ENCODE measurements at regions not wholly inside any gene's neighbourhood (a gene's known extent, or its start where the extent isn't known, plus 50 kb on each side); places are given as distances from the start of the nearest gene placed in this dataset.
"Not testable (repeated sequence)": the region's sequence is repeated elsewhere in the genome, so short reads cannot be mapped to it uniquely, and the experiment has no call there.

DNA sequence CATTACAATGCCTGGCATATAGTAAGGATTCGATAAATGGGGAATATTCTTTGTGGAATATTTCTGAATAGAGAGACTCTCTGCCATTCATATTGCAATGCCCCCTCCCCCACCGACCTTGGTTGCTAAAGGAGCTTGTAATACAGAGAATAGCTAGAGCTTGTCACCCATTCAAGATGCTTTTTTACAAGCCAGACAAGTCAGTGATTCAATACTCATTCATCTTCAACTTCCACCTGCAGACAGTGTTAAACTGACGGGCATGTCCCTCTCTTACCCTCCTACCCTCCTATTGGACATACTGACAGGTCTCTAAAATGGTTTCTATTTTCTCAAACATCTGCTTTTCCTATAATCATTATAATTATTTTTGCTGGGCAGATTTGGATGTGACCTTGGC is 257.4 kb downstream of the KCNJ2 start:
- in situ Hi-C loops (cut with HindIII; ENCODE audit: low sequenced_read_pairs): no loop called here

DNA sequence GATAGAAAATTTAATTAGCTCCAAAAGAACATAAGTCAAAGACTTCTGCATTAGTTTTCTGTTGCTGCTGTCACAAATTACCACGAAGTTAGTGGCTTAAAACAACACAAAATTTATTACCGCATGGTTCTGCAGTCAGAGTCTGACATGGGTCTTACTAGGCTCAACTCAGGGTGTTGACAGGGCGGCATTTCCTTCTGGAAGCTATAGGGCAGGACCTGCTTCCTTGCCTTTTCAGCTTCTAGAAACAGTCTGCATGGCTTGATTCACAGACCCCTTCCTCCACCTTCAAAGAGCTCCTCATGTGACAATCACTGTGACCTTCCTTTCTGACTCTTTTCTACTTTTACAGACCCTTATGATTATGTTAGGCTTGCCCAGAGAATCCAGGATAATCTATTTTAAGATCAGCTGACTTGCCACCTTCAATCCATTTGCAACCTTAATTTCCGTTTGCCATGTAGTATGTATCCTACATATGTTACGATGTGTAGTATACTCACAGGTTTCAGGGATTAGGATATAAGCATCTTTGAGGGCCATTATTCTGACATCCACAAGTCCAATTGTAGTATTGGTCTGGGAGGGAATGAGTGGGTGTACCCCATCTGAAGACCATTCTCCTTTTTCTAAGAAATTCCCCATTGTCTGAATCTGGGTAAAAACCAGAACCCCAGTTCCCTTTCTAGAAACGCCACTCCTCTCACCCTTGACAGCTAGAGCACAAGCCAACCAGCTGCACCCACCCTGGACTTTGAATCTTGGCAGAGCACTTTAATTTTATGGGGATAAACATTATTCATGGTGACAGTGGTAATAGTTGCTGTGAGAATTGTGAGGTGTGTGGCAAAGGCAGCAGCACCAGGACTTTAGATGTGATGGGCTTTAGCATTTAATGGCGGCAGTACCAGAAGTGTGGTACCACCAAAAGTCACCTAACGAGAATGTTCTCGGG is 265.5 kb downstream of the KCNJ2 start:
- in situ Hi-C loops (cut with HindIII; ENCODE audit: low sequenced_read_pairs): no loop called here

DNA sequence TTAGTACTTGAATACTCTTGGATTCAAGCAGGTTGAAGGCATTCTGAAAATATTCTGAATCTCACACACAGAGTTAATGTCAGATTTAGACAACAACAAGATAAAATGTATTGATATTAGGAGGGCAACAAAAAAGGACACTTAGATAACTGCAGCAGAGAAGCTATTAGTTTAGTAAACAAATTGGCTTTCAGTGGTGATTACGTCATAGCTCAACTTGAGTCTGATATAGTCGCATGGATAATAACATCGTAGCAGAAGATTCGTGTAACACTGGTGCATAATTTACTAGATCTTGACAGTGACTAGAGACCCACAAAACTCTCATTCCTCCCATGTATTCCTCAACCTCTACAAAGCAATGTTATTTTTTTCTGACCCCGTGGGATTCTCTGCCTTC is 268.3 kb downstream of the KCNJ2 start:
- in situ Hi-C loops (cut with HindIII; ENCODE audit: low sequenced_read_pairs): no loop called here

DNA sequence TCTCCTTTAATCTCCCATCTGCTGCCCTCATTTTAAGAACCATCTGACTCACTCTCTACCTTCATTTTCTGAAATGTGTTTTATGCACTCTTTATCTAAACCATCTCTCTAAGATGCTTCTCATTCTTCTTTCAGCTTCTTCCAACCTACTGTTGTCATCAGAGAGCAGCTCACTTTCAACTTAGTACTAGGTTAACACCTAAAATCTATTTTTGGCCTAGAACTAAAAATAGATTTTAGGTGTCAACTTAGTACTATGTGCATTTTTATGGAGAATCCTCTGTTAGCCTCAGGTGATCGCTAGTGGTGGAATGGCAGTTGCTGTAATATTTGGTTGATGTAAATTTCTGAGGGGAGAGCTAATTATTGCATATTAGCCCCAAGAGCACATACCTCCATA is 277.1 kb downstream of the KCNJ2 start:
- in situ Hi-C loops (cut with HindIII; ENCODE audit: low sequenced_read_pairs): no loop called here

DNA sequence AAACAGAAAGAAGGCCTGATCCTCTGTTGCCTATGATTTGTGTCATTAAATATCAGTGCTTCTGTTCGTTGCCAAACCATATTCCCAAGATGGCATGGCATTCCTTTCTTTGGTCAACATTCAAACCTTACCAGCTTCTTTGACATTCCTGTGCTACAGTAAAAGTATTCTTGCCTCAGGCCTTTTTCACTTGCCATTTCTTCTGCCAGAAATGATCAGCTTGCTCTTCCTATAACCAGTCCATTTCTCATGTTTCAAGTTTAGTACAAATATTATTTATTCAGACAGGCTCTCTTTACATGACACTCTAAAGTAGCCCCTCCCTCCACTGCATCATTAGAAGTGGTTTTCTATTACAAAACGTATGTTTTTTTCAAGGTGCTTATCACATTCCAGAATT is 278.3 kb downstream of the KCNJ2 start:
- in situ Hi-C loops (cut with HindIII; ENCODE audit: low sequenced_read_pairs): no loop called here

DNA sequence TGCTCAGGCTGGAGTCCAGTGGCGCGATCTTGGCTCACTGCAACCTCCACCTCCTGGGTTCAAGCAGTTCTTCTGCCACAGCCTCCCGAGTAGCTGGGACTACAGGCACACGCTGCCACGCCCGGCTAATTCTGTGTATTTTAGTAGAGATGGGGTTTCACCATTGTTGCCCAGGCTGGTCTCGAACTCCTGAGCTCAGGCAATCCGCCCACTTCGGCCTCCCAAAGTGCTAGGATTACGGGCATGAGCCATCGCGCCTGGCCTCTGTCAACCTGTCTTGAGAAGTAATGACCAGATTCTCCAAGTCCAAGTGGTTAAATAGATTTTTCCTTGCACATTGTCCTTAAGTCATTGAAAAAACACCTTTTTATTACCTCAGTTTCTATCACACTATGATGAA is 283.7 kb downstream of the KCNJ2 start:
- in situ Hi-C loops (cut with HindIII; ENCODE audit: low sequenced_read_pairs): not testable (repeated sequence)

DNA sequence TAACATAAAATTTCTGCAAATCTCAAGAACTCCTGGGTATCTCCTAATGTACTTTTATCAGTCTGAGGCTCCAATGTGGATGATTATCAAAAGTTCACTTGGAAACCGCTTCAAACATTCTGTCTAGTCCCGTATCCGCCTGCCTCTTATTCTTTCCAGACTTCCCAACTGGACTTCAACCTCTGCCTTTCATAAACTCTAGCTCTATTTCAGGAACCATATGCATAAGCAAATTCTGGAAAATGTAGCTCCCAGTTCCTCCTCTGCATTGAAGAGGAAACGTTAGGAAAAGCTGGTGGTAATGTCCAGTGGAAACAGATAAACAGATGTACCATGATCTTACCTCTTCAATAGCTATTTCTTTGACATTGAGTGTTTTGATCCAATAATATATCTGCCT is 285.0 kb downstream of the KCNJ2 start:
- in situ Hi-C loops (cut with HindIII; ENCODE audit: low sequenced_read_pairs): no loop called here

DNA sequence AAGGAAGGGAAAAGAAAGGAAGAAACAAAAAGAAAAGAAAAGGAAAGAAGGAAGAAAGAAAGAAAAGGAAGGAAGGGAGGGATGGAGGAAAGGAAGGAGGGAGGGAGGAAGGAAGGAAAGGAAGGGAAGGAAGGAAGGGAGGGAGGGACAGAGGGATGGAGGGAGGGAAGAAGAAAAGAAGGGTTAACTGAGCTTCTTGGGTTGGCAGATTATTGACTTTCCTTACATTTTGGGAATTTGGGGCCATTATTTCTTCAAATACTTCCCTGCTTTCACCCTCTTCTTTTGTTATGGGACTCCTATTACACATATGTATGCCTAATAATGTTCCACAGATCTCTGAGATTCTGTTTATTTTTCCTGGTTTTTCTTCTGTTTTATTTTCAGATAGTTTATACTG is 285.6 kb downstream of the KCNJ2 start:
- in situ Hi-C loops (cut with HindIII; ENCODE audit: low sequenced_read_pairs): no loop called here

DNA sequence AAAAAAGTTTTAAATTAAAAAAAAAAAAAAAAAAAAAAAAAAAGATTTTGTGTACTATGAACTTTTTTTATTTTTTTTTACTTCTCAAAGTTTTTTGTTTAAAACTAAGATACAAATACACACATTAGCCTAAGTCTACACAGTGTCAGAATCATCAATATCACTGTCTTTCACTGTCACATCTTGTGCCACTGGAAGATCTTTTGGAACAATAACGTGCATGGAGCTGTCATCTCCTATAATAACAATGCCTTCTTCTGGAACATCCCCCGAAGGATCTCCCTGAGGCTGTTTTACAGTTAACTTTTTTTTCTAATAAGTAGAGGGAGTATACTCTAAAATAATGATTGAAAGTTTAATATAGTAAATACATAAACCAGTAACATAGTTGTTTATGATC is 295.7 kb downstream of the KCNJ2 start:
- in situ Hi-C loops (cut with HindIII; ENCODE audit: low sequenced_read_pairs): no loop called here

DNA sequence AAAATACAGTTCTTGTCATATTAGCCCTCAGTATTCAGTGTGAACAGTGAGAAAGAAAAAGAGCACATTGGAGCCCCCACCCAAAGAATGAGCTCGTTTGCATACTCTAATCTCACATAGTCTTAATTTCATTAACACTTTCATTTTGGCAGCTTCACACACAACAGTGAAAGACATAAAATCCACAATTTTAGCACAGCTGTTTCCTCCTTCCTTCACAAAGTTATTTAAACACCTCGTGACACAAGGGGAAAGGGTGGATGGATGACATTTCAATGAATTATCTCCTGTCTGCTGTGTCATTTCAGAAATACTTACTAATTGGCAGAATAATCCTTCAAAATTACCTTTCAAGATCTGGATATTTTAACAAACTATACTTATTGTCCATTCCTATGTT is 299.3 kb downstream of the KCNJ2 start:
- in situ Hi-C loops (cut with HindIII; ENCODE audit: low sequenced_read_pairs): no loop called here

DNA sequence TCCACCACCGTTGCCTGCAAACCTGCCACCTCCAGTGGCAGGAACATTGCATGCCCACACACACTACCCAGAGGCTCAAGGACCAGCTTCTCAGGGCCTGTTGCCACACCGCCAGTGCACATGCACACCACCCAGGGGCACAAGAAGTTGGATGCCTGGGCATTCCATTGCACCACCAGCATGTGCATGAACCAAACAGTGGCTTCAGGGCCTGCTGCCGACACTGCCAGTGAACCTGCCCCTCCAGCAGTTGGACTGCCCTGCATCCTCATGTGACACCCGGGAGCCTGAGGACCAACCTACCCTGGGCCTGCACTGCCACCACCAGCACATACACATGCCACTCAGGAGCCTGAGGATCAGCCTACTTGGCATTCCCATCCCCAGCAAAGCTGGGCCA is 303.7 kb downstream of the KCNJ2 start:
- in situ Hi-C loops (cut with HindIII; ENCODE audit: low sequenced_read_pairs): no loop called here

DNA sequence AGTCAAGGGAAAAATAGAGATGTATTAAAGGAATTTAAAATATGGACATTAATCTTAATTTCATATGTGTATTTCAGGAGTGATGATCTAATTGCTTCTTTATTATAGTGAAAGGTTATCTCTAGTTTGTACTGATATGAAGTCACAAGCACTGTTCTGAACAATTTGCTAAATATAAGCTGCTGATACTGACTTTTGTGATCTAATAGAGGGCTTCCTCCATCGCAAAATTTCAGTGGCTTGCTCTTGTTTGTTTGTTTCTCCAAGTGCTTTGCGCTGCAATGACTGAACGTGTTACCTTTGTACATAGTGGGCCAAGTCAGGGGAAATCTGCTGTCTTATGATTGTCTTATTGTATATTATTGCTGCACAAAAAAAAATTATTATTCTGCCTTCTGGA is 307.0 kb downstream of the KCNJ2 start:
- in situ Hi-C loops (cut with HindIII; ENCODE audit: low sequenced_read_pairs): no loop called here

DNA sequence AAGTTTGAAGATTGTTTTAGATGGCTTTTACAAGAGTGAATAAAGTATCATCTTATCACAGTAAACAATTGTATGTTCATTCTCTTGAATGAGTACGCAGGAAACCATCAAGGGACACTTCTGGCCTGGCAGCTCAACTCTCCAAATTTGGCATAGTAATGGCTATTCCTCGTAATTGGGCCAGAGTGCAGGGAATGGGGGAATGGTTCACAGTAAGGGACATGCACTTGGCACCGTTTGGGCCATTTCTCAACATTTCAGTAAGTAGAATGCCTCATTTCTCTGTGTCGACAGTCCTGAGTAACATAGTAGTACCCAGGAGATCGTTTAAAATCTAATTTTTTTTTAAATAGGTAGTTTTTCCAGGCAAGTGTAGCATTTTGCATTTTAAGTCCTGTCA is 309.6 kb downstream of the KCNJ2 start:
- in situ Hi-C loops (cut with HindIII; ENCODE audit: low sequenced_read_pairs): no loop called here

DNA sequence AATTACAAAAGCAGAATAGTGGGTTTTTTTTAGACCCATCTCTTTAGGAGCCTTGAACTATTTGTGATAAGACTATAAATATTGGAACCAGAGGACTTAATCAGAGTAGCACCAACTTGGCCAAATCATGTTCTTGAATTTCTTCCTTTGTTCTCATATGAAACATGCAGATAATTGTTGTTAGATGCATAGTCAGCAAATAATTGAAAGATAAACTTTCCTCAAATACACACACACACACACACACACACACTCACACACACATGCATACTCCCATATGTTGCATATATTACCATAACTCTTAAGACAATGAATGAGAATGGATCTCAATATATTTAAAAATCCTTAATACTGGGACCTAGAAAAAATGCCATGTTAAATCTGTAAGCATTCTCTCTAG is 310.4 kb downstream of the KCNJ2 start:
- in situ Hi-C loops (cut with HindIII; ENCODE audit: low sequenced_read_pairs): no loop called here

DNA sequence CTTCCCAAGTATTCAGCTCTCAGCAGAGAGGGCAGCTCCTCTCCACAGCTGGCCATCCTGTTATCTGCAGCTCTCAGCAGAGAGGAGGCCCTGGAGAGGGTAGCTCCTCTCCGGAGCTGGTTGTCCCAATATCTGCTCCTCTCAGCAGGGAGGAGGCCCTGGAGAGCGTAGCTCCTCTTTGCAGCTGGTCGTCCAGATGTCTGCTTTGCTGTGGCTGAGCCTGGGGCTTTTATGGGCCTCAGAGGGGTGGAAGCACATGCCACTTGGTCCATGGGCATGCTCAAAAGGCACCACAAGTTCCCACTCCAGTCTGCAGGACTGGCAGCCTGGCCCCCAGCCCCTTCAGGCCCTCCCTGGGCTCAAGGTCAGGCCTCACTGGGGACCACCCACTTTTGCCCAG is 314.3 kb downstream of the KCNJ2 start:
- in situ Hi-C loops (cut with HindIII; ENCODE audit: low sequenced_read_pairs): no loop called here

DNA sequence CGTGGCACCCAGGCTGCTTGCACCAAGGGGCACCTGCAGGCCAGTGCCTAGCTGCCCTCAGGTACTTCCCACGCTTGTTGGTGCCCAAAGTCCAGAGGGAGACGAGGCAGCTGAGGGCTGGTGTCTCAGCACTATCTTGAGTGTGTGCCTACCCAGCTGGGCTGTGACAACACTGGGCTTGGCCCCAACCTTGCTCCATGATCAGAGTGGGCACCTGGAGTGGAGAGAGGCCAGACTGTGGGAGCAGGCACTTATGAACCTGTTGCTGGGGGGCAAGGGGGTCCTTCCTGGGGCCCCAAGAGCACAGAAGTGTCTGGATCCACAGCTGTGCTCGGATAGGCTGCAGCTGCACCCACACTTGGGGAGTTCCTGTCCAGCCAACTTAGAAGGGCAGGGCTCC is 314.7 kb downstream of the KCNJ2 start:
- in situ Hi-C loops (cut with HindIII; ENCODE audit: low sequenced_read_pairs): no loop called here

DNA sequence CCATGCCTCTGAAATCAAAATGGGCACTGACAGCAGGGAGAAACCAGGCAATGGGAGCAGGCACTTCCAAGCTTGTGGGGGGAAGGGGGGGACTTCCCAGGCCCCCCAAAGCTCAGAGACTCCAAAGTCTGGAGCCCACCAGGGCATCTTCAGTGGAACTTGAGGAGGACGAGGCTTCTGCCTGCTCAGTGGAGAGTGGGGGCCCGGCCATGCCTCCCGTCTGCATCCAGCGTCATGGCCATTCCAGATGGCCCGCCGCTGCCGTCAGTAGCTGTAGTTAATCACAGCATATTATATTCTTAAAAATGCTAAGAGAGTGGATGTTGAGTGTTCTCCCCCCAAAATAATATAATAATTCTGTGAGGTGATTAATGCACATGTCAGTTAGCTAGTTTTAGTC is 315.2 kb downstream of the KCNJ2 start:
- in situ Hi-C loops (cut with HindIII; ENCODE audit: low sequenced_read_pairs): no loop called here

DNA sequence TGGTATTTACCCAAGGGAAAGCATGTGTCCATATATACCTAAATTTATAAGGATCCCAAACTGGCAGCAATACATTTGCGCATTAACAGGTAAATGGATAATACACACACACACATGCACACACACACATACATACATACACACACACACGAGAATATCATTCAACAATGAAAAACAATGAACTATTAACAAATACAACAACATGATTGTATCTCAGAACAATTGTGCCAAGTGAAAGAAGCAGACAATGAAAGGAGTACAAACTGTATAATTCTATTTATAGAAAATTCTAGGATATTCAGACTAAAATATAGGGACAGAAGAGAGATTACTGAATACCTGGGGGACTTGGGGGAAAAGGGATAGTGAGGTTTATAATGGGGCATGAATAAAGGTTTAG is 323.0 kb downstream of the KCNJ2 start:
- in situ Hi-C loops (cut with HindIII; ENCODE audit: low sequenced_read_pairs): no loop called here

DNA sequence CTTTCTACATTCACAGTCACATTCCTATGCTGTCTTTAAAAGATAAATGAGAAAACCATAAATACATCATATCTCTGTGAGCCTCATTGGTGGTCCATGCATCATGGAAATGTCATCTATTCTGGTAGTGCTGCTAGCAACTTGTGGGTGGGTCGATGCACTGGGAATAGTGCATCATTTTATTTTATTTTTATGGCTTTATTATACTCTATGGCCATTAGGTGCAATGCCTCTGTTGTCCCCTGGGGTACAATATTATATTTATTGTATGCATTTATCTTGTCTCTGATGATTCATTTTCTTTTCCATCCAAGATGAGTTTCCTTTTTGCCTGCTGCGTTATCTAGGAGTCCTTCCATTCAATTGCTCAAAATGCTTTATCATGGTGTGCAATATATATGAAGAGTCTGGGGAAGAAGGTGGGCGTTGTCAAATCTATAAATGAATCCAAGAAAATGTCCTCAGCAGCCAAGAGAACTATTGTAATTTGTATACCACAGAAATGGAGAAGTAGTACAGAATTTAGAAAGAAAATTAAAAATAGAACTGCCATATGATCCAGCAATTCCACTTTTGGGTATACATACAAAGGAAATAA is 324.0 kb downstream of the KCNJ2 start:
- in situ Hi-C loops (cut with HindIII; ENCODE audit: low sequenced_read_pairs): no loop called here

DNA sequence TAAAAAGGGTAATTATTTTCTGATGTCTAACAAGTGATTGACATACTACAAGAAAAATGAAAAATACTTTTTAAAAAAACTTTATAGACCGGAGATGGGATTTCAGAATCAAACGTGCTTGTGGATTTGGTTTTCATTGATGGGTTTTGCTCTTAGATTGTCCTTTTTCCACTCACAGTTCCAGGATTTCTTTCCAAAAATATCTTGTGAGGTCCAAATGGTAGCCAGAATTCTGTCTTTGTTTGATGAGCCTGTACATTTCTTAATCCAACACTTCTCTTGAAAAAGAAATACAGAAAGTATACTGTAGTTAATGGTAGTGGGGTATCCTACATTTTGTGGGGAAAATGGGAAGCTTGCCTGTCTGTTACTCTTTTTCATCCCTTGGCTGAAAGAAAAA is 329.3 kb downstream of the KCNJ2 start:
- in situ Hi-C loops (cut with HindIII; ENCODE audit: low sequenced_read_pairs): no loop called here

DNA sequence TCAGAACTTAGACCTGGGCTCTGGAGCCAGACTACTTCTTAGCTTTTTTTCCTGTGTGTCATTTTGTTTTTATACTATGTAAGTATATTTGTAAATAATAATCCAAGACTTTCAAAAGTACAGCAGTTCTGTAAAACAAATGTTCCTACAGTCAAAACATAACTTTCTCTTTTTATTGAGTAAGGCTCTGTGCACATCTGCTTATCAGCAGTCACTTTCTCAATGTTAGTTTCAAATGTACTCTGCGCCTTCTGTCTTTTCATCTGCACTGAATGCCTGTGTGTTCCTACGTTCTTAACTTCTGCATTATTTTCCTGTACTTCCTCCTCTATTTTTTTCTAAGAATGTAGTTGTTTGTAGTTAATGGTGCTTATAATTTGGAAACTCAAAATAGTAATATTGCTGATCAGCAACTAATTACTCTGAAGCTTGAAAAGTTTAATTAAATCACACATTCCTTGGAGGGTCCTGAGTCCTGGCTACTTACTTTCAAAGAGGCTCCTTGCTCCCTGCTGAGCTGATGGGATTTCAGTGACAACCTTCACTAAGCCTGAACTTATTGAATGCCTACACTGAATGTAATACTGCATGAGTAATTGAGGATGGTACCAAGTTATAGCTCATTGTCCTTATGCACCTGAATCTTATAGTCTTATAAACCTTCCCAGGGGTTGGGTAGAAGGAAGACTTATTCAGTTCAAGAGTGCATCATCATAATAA is 329.9 kb downstream of the KCNJ2 start:
- in situ Hi-C loops (cut with HindIII; ENCODE audit: low sequenced_read_pairs): no loop called here

DNA sequence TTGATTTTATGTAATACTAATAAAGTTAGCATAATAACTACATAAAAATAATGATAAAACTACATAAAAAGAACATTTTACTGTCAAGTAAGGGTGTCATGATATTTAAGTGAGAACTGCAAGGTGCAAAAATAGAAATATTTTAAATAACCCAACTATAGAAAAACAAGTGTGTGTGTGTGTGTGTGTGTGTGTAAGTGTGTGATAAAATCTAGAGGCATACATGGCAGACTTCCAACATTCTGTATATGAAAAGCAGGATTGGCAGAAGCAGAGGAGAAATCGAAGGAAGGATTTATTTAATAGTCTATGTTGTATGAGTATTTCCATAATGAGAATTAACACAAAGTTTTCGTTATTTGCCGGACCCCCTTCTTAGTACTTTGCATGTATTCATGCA is 334.1 kb downstream of the KCNJ2 start:
- in situ Hi-C loops (cut with HindIII; ENCODE audit: low sequenced_read_pairs): no loop called here

All from DLD1 (cell line).